WTC11 (cell line): ENCODE measurements at regions not wholly inside any gene's neighbourhood (a gene's known extent, or its start where the extent isn't known, plus 50 kb on each side); places are given as distances from the start of the nearest gene placed in this dataset.

Source experiments
- AFF4 ChIP-seq: sonication (generic); formaldehyde crosslinking; IDR thresholded peaks from 2 replicates; pipeline ENCODE4 v1.8.1; 2023; ENCODE audit warnings: mild to moderate bottlenecking, missing genetic modification reagents, borderline replicate concordance
- ATF3 ChIP-seq: sonication (generic); formaldehyde crosslinking; conservative IDR thresholded peaks from 2 replicates; pipeline ENCODE4 v1.8.1; 2022; ENCODE audit warnings: mild to moderate bottlenecking, missing genetic modification reagents
- CREM ChIP-seq: sonication (generic); formaldehyde crosslinking; IDR thresholded peaks from 2 replicates; pipeline ENCODE4 v1.8.1; 2022; ENCODE audit warnings: mild to moderate bottlenecking, missing genetic modification reagents, moderate library complexity
- EMX1 ChIP-seq: fragments of 250-450 bp; sonication (Bioruptor Pico); IDR thresholded peaks from 2 replicates; pipeline ENCODE4 v1.8.0; 2021; ENCODE audit warnings: mild to moderate bottlenecking
- NFATC4 ChIP-seq: fragments of 250-450 bp; sonication (Bioruptor Pico); IDR thresholded peaks from 2 replicates; pipeline ENCODE4 v1.9.0; 2021; ENCODE audit warnings: mild to moderate bottlenecking
- NFE2L1 ChIP-seq: sonication (generic); formaldehyde crosslinking; IDR thresholded peaks from 2 replicates; pipeline ENCODE4 v1.8.1; 2023; ENCODE audit warnings: missing genetic modification reagents
- NFYB ChIP-seq: sonication (generic); formaldehyde crosslinking; conservative IDR thresholded peaks from 2 replicates; pipeline ENCODE4 v1.8.0; 2022; ENCODE audit warnings: low read depth, missing genetic modification reagents
- NR2C2 ChIP-seq: sonication (generic); formaldehyde crosslinking; IDR thresholded peaks from 2 replicates; pipeline ENCODE4 v1.8.0; 2022; ENCODE audit warnings: mild to moderate bottlenecking, missing genetic modification reagents
- STAT6 ChIP-seq: sonication (generic); formaldehyde crosslinking; conservative IDR thresholded peaks from 2 replicates; pipeline ENCODE4 v1.8.1; 2023; ENCODE audit warnings: mild to moderate bottlenecking, low read depth, missing genetic modification reagents, moderate library complexity
- TCF7 ChIP-seq: sonication (generic); formaldehyde crosslinking; IDR thresholded peaks from 2 replicates; pipeline ENCODE4 v1.8.0; 2022; ENCODE audit warnings: mild to moderate bottlenecking, low read depth, missing genetic modification reagents, moderate library complexity
- TEAD4 ChIP-seq: sonication (generic); formaldehyde crosslinking; IDR thresholded peaks from 2 replicates; pipeline ENCODE4 v1.8.0; 2022; ENCODE audit warnings: mild to moderate bottlenecking, missing genetic modification reagents
- ZBTB43 ChIP-seq: sonication (generic); formaldehyde crosslinking; IDR thresholded peaks from 2 replicates; pipeline ENCODE4 v1.8.1; 2023; ENCODE audit warnings: mild to moderate bottlenecking, missing genetic modification reagents
- ZNF121 ChIP-seq: sonication (generic); formaldehyde crosslinking; IDR thresholded peaks from 2 replicates; pipeline ENCODE4 v1.8.0; 2023; ENCODE audit warnings: missing genetic modification reagents
- ZNF425 ChIP-seq: fragments of 250-450 bp; sonication (Bioruptor Pico); conservative IDR thresholded peaks from 2 replicates; pipeline ENCODE4 v1.9.0; 2021; ENCODE audit warnings: mild to moderate bottlenecking
- ZNF532 ChIP-seq: fragments of 250-450 bp; sonication (Bioruptor Pico); IDR thresholded peaks from 2 replicates; pipeline ENCODE4 v1.9.0; 2021; ENCODE audit warnings: mild to moderate bottlenecking, borderline replicate concordance

- TF ChIP-seq ZBTB43 (CRISPR knock-in tag) = no peak
- peak; percentile 98 for TF ChIP-seq ZNF532 (CRISPR knock-in tag)
- no peak for TF ChIP-seq CREM (CRISPR knock-in tag)
- TF ChIP-seq STAT6 (CRISPR knock-in tag) = no peak
- no peak for TF ChIP-seq TCF7 (CRISPR knock-in tag)
- TF ChIP-seq TEAD4 (CRISPR knock-in tag) = no peak
- no peak for TF ChIP-seq NFYB
- TF ChIP-seq ATF3 = no peak
- no peak for TF ChIP-seq NR2C2 (CRISPR knock-in tag)
- no peak for TF ChIP-seq NFE2L1 (CRISPR knock-in tag)
- no peak for TF ChIP-seq AFF4 (CRISPR knock-in tag)
- TF ChIP-seq NFATC4 (CRISPR knock-in tag) = peak; percentile 98
- TF ChIP-seq ZNF425 (CRISPR knock-in tag) = peak; percentile 73; the same call in 1 of the 2 replicates
- no peak for TF ChIP-seq ZNF121 (CRISPR knock-in tag)
- peak; percentile 97 for TF ChIP-seq EMX1 (CRISPR knock-in tag)
Observed at GRCh38 chr13:44692173-44692713, 116.1 kb upstream of the TSC22D1 start (continued).
